G401 (cell line): ENCODE measurements at regions not wholly inside any gene's neighbourhood (a gene's known extent, or its start where the extent isn't known, plus 50 kb on each side); places are given as distances from the start of the nearest gene placed in this dataset.
"Not testable (repeated sequence)": the region's sequence is repeated elsewhere in the genome, so short reads cannot be mapped to it uniquely, and the experiment has no call there.

Experiments
- DNase-seq: peaks from one replicate; pipeline ENCODE4 v3.0.0-alpha.2; 2015; ENCODE audit warnings: low spot score
- in situ Hi-C: cut with HindIII; loops from 2 replicates; pipeline ENCODE4 v1.10.0; 2016; ENCODE audit warnings: low sequenced_read_pairs, mixed read lengths

- in situ Hi-C loops: no loop called here
- DNase-seq: no peak
Measured at GRCh38 chr6:3957321-3957720, 108.1 kb downstream of the FAM50B start.

- DNase-seq: no peak
- in situ Hi-C loops: no loop called here
Measured at GRCh38 chr6:3958255-3958654, 109.1 kb downstream of the FAM50B start.

GRCh38 chr6:3959385-3959784, 110.2 kb downstream of the FAM50B start:
- in situ Hi-C loops: no loop called here
- no peak for DNase-seq

DNA sequence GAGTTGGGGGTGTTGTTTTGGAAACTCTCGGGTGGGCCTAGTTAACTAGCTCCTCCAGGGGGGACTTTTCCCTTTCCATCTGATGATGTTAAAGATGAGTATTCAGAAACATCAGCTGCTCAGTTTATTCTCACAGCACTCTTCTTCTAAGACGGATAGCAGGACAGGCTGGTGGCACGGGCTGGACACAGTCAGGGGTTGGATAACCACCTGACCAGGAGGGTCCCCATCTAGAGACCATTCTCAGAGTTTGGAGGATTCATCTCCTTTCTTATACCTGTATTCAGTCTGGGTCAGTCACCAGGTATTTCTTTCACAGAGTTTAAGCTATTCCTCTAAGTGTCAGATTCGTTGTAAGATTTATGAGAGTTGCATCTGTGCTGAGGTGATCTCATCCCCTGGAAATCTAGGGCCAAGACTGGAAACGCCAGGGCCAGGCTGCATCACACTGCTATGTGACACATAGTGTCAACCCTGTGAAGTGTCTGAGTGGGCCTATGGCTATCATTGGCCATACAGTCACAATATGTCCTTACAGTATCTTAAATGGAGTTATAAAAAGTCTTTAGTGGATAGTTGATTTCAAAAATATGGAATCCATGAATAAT, 111.7 kb downstream of the FAM50B start:
- in situ Hi-C loops: no loop called here
- DNase-seq: no peak

- no peak for DNase-seq
- in situ Hi-C loops: no loop called here
Measured at GRCh38 chr6:3961581-3962215, 112.5 kb downstream of the FAM50B start.

- no peak for DNase-seq
- in situ Hi-C loops: no loop called here
Measured at GRCh38 chr6:3962291-3963280, 113.4 kb downstream of the FAM50B start.

DNA sequence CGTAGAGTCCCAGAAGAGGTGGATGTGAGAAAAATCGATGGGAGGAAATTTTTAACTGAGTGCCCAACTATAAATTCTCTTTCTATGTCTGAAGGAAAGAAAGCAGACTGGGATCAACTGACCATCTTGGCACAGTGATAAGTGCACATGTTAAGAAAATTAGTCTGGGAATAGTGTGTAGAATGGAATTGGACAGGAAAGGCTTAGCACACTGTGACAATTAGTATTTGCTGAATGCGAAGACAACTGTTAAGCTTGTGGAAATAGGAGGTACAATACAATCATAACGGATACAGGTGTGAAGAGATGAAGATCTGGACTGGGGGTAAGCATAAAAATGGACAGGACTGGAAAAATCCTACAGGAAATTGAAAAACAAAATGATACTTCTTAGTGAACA, 114.3 kb downstream of the FAM50B start:
- in situ Hi-C loops: no loop called here
- no peak for DNase-seq

- in situ Hi-C loops: no loop called here
- DNase-seq: no peak
Measured at GRCh38 chr6:3965071-3965718, 113.7 kb downstream of the FAM217A start.

GRCh38 chr6:3966426-3966825, 112.5 kb downstream of the FAM217A start:
- in situ Hi-C loops: no loop called here
- no peak for DNase-seq

DNA sequence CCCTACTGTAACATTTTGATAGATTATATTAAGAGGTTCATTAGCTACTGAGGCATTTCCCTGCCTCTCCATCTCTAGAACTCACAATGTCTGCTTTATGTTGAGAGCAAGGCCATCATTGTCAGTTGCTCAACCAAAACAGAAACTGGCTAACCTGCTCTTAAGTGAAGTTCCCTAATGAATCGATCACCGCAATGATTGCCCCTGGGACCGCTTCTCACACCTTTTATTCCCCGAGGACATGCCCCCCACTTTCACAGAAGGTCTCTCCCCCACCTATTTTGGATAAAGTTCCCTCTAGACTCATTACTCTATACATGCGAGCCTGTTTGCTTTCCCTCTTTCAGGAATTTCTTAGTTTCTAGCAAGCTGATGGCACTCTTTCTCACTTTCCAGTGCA, 108.8 kb downstream of the FAM217A start:
- in situ Hi-C loops: no loop called here
- DNase-seq: no peak

GRCh38 chr6:3973152-3973551, 105.8 kb downstream of the FAM217A start:
- DNase-seq, in situ Hi-C loops: not testable (repeated sequence)

- in situ Hi-C loops: no loop called here
- DNase-seq: peak; percentile 39
Measured at GRCh38 chr6:3977875-3978711, 100.8 kb downstream of the FAM217A start.

- in situ Hi-C loops: not testable (repeated sequence)
Measured at GRCh38 chr6:3978966-3979365, 100.0 kb downstream of the FAM217A start.

GRCh38 chr6:3981917-3982316, 97.0 kb downstream of the FAM217A start:
- in situ Hi-C loops: no loop called here
- DNase-seq: no peak

More at GRCh38 chr6:3978966-3979365, 100.0 kb downstream of the FAM217A start:
- not testable (repeated sequence) for DNase-seq

DNA sequence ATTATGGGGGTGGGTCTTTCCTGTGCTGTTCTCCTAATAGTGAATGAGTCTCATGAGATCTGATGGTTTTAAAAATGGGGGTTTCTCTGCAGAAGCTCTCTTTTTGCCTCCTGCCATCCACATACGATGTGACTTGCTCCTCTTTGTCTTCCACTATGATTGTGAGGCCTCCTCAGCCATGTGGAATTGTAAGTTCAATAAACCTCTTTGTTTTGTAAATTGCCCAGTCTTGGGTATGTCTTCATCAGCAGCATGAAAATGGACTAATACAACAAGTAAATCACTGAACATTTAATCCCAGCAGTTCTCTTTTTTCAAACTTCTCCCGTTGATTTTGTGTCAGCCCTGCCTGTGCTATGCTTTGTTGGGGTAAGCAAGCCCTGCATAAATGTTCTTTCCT, 95.2 kb downstream of the FAM217A start:
- in situ Hi-C loops: no loop called here
- DNase-seq: no peak

DNA sequence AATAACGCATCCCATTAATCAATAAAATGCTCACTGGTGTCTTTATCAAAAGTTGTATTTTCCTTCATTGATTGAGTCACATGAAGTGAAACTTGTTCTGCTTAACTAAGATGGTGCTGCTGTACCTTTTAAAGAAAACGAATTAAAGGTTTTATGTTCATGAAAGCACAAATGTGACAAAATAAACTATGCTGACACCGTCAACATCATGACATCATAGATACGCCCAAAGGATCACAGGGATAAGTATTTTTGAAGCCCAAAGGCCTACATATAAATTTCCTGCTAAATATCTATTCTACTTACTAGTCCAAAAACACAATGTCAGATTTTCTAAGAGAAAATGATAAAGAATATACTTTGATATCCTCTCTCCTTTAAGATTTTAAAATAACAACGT, 94.4 kb downstream of the FAM217A start:
- in situ Hi-C loops: no loop called here

GRCh38 chr6:3986241-3986640, 92.7 kb downstream of the FAM217A start:
- in situ Hi-C loops: no loop called here
- no peak for DNase-seq

More for the DNA sequence above, 94.4 kb downstream of the FAM217A start:
- no peak for DNase-seq

GRCh38 chr6:3987053-3987452, 91.9 kb downstream of the FAM217A start:
- in situ Hi-C loops: no loop called here
- no peak for DNase-seq

GRCh38 chr6:3987576-3987975, 91.4 kb downstream of the FAM217A start:
- DNase-seq: no peak
- in situ Hi-C loops: no loop called here
